Activated CD8-positive, alpha-beta memory T cell treated with anti-CD3 and anti-CD28 coated beads, Interleukin-2, amount 50 U/mL, for 1 hour (primary cell): ENCODE measurements at regions not wholly inside any gene's neighbourhood (a gene's known extent, or its start where the extent isn't known, plus 50 kb on each side); places are given as distances from the start of the nearest gene placed in this dataset.

ENCODE experiments used
- DNase-seq: peaks from one replicate; pipeline ENCODE4 v3.0.0-alpha.2; 2020; ENCODE audit errors: extremely low read depth

DNA sequence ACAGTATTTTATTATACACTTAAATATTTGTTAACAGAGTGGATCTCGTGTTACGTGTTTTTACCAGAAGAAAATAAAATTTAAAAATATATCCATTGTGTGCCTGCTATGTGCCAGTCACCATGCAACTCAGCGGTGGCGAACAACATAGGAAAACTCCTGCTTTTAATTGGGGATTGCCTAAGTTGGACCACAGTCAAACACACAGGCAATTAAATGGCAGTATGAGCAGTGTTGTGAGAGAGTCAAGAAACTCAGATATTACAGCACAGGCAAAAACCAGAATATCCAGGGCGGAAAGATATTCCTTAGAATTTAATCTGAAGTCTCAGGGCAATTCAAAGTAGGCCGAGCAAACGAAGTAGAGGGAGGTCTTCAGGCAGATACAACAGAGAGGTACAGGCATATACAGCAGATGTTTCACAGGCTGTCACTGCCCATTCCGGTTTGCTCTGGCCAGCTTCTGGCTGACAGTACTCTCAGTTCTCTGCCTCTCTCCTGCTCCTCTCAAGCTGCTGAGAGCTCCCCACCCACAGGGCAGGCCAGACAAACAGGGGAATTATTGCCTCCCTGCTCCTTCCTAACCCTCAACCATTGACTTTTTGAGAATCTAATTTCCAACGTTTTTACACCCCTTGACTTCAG, 540.2 kb upstream of the TMEM132C start:
- no peak for DNase-seq

- no peak for DNase-seq
Observed at GRCh38 chr12:127728285-127728684, 538.7 kb upstream of the TMEM132C start.

- no peak for DNase-seq
Observed at GRCh38 chr12:127728729-127729128, 538.2 kb upstream of the TMEM132C start.

DNA sequence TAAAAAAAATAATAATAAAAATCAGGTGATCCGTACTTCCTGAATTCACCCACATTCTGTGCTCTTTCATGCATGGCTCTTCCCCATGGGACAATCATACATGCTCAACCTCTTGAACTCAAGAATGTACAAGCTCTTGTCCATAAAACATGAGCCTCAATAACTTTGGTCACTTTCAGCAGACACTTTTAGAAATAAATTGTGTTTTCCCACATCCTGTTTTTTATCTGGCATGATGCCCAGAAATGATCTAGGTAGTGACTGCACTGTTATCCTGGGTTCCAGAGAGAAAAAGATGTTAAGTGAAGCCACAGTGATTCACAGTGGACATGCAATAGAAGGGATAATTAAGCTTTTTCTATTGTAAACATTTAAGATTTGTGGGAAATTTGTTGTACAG, 537.6 kb upstream of the TMEM132C start:
- no peak for DNase-seq

DNA sequence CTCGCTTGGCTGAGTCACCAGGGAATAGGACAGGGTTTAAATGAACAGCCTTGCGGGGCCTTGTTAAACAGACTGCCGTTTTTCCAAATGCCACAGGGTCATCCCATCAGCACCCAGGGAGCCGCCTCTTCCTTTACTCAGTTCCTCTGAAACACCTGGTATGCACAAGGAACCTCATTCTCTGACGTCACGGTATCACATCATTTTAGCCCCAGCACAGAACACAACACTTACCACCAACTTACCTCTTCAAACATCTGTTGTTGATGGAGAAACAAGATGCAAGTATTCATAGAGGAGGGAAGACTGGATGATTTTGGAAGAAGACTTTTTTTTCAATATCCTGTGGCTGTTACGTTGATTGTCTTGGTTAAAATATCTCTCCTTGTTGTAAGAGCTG, 535.3 kb upstream of the TMEM132C start:
- DNase-seq = no peak

GRCh38 chr12:127742231-127742630, 524.7 kb upstream of the TMEM132C start:
- DNase-seq = no peak

DNA sequence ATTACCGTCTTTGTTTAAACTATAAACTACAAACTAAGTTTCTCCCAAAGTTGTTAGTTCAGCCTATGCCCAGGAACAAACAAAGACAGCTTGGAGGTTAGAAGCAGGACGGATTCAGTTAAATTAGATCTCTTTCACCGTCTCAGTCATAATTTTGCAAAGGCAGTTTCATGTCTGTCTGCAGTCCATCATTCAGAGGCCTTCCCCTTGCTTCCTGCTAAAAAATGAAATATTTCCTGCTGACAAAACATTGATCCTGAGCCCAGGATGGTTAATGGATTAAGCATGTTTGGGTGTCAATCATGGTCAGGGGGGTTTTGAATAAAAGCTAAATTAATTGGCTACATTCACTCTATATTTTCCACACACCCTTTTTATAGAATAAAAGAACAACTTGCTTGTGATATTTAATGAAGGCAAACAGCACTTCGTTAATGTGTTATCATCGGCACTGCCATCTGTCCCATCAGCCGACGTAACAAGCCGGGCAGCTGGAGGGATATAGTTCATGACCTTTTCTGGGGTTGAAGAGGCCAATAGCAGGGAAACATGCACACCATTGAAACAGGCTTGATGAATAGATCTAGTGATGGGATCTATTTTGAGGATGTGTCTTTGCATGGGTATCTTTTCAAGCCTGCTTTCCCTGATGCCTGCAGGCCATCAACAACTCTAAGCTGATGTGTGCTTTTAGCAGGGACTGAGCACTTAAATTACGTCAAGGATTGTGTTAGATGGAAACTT, 521.3 kb upstream of the TMEM132C start:
- no peak for DNase-seq

DNA sequence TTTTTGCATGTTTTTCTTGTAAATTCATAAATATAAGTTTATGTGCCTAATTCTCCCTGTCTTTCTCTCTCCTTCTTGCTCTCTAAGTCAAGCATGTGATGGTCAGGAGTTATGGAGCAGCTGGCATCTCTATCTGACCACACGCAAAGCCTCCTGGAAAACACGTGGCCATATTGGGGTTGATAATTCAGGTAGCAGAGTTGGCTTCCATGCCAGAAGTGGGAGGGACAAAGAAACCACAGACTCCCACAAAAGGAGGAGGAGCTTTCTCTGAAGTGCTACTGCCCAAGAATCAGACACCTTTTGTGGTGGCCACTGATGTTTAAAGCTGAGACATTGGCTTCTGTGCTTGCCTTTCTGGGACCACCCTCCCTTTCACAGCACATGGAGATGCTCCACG, 517.6 kb upstream of the TMEM132C start:
- no peak for DNase-seq

DNA sequence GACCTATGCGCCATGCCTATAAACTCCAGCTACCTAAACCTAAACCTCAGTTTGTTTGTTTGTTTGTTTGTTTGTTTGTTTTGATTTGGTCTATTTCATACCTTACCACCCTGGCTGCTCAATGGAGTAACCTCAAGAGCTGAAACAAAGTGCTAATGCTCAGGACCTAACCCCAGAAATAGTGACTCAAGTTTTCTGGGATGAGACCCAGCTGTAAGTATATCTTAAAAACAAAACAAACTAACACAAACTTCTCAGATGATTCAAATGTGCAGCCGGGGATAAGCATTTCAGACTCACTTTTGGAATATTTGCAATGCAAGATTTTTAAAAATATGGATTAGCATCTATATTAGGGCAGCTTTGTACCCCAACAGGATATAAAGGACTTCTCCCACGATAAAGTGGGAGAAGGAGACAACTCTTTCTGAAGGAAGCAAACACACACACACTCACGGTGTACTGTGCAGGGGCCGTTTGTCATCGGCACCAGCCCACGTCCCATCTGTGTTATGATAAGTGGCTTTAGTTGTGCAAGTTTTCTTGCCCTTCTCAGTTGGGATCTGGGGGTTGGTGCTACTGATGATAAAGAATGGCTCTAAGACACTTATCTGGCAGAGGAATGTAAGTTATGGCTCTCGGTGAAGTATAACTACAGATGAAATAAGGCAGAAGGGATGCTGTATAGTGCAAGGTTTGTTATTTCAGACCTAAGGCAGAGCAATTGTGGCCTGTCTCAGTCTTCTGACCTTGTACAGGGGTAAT, 516.7 kb upstream of the TMEM132C start:
- DNase-seq = no peak

- DNase-seq = no peak
Observed at GRCh38 chr12:127752802-127753201, 514.2 kb upstream of the TMEM132C start.

- DNase-seq = no peak
Observed at GRCh38 chr12:127760357-127760756, 506.6 kb upstream of the TMEM132C start.

DNA sequence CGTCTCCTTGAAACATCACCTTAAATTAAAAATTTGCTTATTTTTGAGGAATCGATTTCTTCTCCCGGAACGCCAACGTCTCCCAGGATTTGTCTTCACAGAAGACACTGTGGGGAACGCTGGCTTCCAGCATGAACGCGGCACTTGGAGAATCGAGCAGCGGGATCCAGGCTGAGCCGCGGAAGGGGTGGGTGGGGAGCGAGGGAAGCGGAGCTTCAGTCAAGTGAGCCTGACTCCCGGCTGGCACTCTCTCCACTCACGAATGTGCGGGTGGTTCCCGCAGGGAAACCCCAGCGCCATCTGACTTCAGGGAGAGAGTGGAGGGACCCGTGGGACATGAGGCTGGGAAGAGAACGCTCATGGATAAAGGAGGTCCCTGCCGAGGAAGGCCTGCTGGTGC, 506.0 kb upstream of the TMEM132C start:
- DNase-seq = no peak

DNA sequence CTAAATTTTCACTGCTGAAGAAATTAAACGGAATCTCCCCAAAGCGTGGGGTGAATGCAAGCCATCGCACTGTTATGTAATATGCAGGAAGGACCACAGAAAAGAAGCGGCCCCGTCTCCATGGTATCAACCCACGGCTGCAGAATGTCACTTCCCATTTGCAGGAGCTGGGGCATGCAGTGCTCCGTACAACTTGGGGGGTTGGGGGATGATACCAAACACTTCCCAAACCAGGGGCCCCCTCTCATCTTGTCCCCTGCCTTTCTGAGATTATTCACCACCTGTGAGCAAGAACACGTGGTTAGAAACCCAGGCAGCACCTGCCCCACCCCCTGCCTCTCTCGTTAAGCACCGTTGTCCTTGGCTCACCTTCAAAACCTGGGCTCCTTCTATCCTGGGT, 505.1 kb upstream of the TMEM132C start:
- DNase-seq = no peak

DNA sequence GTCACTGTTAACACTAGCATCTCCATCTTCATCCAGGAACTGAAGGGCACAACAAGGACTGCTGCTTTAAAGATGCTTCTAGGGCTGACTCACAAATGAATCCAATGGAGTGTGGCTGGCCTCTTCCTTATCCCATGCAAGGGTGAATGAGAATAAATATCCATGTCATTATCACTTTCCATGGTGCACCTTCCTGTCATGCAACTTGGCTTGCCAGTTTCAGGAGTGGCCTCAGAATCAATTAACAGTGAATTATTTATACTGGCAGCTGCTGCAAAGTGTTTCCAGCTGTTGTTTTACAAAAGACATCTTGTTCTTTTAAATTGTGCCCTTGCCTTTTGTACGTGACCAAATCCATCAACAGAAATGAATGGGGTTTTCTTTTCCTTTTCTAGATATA, 499.3 kb upstream of the TMEM132C start:
- no peak for DNase-seq

DNA sequence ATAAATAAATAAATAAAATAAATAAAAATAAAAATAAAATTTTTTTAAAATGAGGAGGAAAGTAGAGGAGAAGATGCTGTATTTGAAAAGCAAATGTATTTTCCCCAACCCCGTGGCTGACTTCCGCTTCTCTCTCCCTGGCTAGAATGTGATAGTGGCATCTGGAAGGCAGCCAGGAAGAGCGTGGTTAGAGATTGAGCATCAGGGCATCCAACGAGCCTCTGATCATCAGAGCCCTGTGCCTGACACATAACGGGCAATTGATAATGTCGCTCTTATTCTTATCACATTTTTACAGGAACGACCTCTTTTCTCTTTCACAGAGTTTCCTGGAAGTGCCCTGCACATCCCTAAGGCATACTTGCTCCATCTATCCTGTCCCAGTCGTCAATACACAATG, 496.9 kb upstream of the TMEM132C start:
- DNase-seq = no peak

GRCh38 chr12:127771546-127771945, 495.4 kb upstream of the TMEM132C start:
- no peak for DNase-seq

DNA sequence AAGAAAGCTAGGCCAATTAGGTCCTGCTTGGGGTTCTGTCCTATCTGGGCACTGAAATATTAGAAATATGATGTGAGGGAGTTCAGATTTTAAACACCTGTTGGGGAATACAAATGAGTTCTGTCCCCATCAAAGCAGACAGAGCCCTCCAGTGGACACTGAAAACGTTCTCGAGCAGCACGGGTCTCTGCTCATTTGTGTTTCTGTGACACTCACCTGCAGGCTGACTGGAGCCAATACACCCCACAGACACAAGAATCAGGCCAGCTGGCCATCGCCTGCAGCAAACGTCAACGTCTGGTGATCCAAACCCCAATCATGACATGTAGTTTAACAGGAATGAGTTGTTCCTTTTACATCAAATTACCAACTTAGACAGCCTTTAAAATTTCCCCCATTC, 493.4 kb upstream of the TMEM132C start:
- DNase-seq = no peak

GRCh38 chr12:127774828-127775227, 492.1 kb upstream of the TMEM132C start:
- DNase-seq = no peak

GRCh38 chr12:127779301-127780045, 487.5 kb upstream of the TMEM132C start:
- DNase-seq = no peak

DNA sequence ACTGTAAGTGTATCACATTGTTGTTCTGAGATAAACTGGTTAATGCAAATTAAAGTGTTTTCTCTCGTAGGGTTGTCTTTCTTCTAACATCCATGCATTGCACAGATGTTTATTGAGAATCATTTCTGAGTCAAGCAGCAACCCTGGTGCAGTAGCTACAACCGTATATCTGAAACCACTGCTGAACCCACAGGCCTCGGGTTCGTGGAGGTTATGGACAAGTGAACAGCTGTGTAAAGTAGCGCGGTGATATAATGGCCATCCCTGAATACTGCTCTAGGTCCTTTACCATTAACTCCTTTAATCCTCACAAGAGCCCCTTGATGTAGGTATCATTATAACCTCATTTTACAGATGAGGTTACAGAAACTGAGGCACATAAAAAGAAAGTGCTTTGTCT, 486.1 kb upstream of the TMEM132C start:
- DNase-seq = no peak

GRCh38 chr12:127781336-127781735, 485.6 kb upstream of the TMEM132C start:
- DNase-seq = no peak

DNA sequence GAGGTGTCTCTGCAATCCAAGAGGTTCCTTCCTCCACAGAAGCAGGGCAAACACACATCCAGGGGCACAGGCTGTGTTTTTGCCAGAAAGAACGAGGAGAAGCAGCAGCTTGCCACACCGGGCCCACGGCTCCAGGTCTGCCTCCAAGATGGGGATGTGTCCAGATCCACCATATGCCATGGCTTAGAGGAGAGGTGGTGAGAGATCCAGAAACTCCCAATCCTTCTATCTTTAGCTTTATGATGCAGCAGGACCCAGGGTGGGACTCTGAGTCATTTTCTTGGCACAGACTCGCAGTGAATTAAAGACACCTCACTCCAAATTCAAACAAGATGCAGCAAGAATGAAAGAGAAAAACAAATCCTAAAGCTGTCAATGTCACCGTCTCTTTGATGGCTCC, 481.4 kb upstream of the TMEM132C start:
- no peak for DNase-seq
